A673 (cell line): ENCODE measurements at regions not wholly inside any gene's neighbourhood (a gene's known extent, or its start where the extent isn't known, plus 50 kb on each side); places are given as distances from the start of the nearest gene placed in this dataset.
A peak's percentile ranks its signal among the peaks of the same experiment; 100 is the strongest.

Source experiments
- BruUV-seq: library from RNA; stranded (reverse); fragments of 400-500 nt; replicated peaks from 2 replicates; lab custom pipeline; 2021; lab: Mats Ljungman, UMichigan
- CTCF ChIA-PET: fragments of 300-600 bp; sonication (Branson Sonifier 250); formaldehyde crosslinking; loops from one replicate; lab custom pipeline; 2022; ENCODE audit warnings: antibody characterized with exemption; lab: Charles Lee
- POLR2A ChIA-PET: fragments of 300-600 bp; sonication (Branson Sonifier 250); formaldehyde crosslinking; loops from one replicate; lab custom pipeline; 2022; ENCODE audit warnings: antibody characterized with exemption; ENCODE audit not compliant: low non-redundant PET; lab: Charles Lee
- DNase-seq: peaks from one replicate; pipeline ENCODE4 v3.0.0-alpha.2; 2015; ENCODE audit warnings: low spot score
- H3K27ac ChIP-seq: fragments of 200-600 bp; sonication (generic); 2 replicates; pipeline ENCODE4 v1.5.1; 2016; ENCODE audit warnings: mixed run types, low read depth, mild to moderate bottlenecking, mixed read lengths, antibody characterized with exemption, low read length; ENCODE audit not compliant: poor library complexity, severe bottlenecking
- H3K27me3 ChIP-seq: fragments of 200-600 bp; sonication (generic); replicated peaks from 2 replicates; pipeline ENCODE4 v1.6.1; 2017; ENCODE audit warnings: mixed run types, low read depth, mild to moderate bottlenecking, mixed read lengths, antibody characterized with exemption, low read length; ENCODE audit not compliant: insufficient read depth, poor library complexity
- H3K36me3 ChIP-seq: fragments of 200-600 bp; sonication (generic); 2 replicates; pipeline ENCODE4 v1.6.1; 2016; ENCODE audit warnings: mixed run types, mild to moderate bottlenecking, mixed read lengths, antibody characterized with exemption, low read length; ENCODE audit not compliant: insufficient read depth, poor library complexity, severe bottlenecking
- H3K4me1 ChIP-seq: fragments of 200-600 bp; sonication (generic); 2 replicates; pipeline ENCODE4 v1.6.1; 2017; ENCODE audit warnings: mixed run types, mild to moderate bottlenecking, mixed read lengths, antibody characterized with exemption, low read length; ENCODE audit not compliant: insufficient read depth, poor library complexity, severe bottlenecking
- H3K4me3 ChIP-seq: fragments of 200-600 bp; sonication (generic); 2 replicates; pipeline ENCODE4 v1.5.1; 2016; ENCODE audit warnings: low read depth, mixed run types, mild to moderate bottlenecking, mixed read lengths, low read length; ENCODE audit not compliant: poor library complexity, severe bottlenecking
- H3K9me3 ChIP-seq: fragments of 200-600 bp; sonication (generic); 2 replicates; pipeline ENCODE4 v1.6.1; 2016; ENCODE audit warnings: mixed run types, low read depth, mild to moderate bottlenecking, mixed read lengths, antibody characterized with exemption, low read length; ENCODE audit not compliant: poor library complexity, severe bottlenecking
- CTCF ChIP-seq: fragments of 300-800, 200-600 bp; sonication (generic); conservative IDR thresholded peaks from 2 replicates; pipeline ENCODE4 v1.5.1; 2017; ENCODE audit warnings: low read depth, mild to moderate bottlenecking, antibody characterized with exemption, low read length, moderate library complexity, mixed read lengths
- EZH2 ChIP-seq: fragments of 200-600 bp; sonication (generic); IDR thresholded peaks from 2 replicates; pipeline ENCODE4 v1.6.1; 2017; ENCODE audit warnings: borderline replicate concordance, low read depth, mild to moderate bottlenecking, mixed read lengths, antibody characterized with exemption, low read length; ENCODE audit not compliant: poor library complexity, severe bottlenecking
- intact Hi-C: fragments of 100-400 bp; cut with micrococcal nuclease; formaldehyde crosslinking; loops from one replicate; pipeline ENCODE4 v1.10.0; 2022; ENCODE audit not compliant: unreplicated experiment

GRCh38 chr3:98259-98654 lies 98.3 kb upstream of the CHL1 start:
- POLR2A ChIA-PET: no interaction called here
- CTCF ChIA-PET: no interaction called here
- H3K9me3 ChIP-seq: no peaks in the 10 kb centered on the region
- H3K4me1 ChIP-seq: no peaks in the 10 kb centered on the region
- H3K27ac ChIP-seq: no peak overlapping the region
- no peak for TF ChIP-seq CTCF
- no peak for TF ChIP-seq EZH2
- H3K27me3 ChIP-seq: no peaks in the 10 kb centered on the region
- intact Hi-C loops: no loop called here
- DNase-seq: peak; percentile 40
- H3K4me3 ChIP-seq: no peak overlapping the region
- no TSS peak for BruUV-seq
- H3K36me3 ChIP-seq: no peaks in the 10 kb centered on the region

- H3K9me3 ChIP-seq: no peaks in the 10 kb centered on the region
- intact Hi-C loops: no loop called here
- peak; percentile 61 for DNase-seq
- TF ChIP-seq EZH2: no peak
- ChIA-PET CTCF (no interaction called here), POLR2A (no interaction called here)
- no peak overlapping the region for H3K27ac ChIP-seq
- BruUV-seq: no TSS peak
- no peaks in the 10 kb centered on the region for H3K4me1 ChIP-seq
- H3K27me3 ChIP-seq: no peaks in the 10 kb centered on the region
- H3K4me3 ChIP-seq: no peak overlapping the region
- no peaks in the 10 kb centered on the region for H3K36me3 ChIP-seq
Observed at GRCh38 chr3:99506-99905, 97.1 kb upstream of the CHL1 start.

GRCh38 chr3:102484-102883 lies 94.1 kb upstream of the CHL1 start:
- no TSS peak for BruUV-seq
- Histone ChIP-seq H3K4me1 (no peaks in the 10 kb centered on the region), H3K27ac (no peak overlapping the region), H3K36me3 (no peaks in the 10 kb centered on the region), H3K9me3 (no peaks in the 10 kb centered on the region), H3K27me3 (no peaks in the 10 kb centered on the region), H3K4me3 (no peak overlapping the region)
- TF ChIP-seq EZH2 (no peak), CTCF (no peak)
- ChIA-PET CTCF (no interaction called here), POLR2A (no interaction called here)
- intact Hi-C loops: no loop called here
- DNase-seq: no peak

GRCh38 chr3:103991-104390 lies 92.6 kb upstream of the CHL1 start:
- Histone ChIP-seq H3K27ac (no peak overlapping the region), H3K4me1 (no peaks in the 10 kb centered on the region), H3K36me3 (no peaks in the 10 kb centered on the region), H3K4me3 (no peak overlapping the region), H3K27me3 (no peaks in the 10 kb centered on the region), H3K9me3 (no peaks in the 10 kb centered on the region)
- no peak for TF ChIP-seq CTCF
- TF ChIP-seq EZH2: no peak
- POLR2A ChIA-PET: no interaction called here
- no TSS peak for BruUV-seq
- intact Hi-C loops: no loop called here
- DNase-seq: no peak
- CTCF ChIA-PET: no interaction called here
